Lower leg skin (tissue), 3 donors: ENCODE measurements at regions not wholly inside any gene's neighbourhood (a gene's known extent, or its start where the extent isn't known, plus 50 kb on each side); places are given as distances from the start of the nearest gene placed in this dataset.
"Not testable (repeated sequence)": the region's sequence is repeated elsewhere in the genome, so short reads cannot be mapped to it uniquely, and the experiment has no call there.

Experiments used
- POLR2A ChIP-seq, 2 donors: fragments of 450-650 bp; IDR thresholded peaks; one replicate each; pipeline ENCODE4 v1.6.1; 2016 to 2017; ENCODE audit warnings: antibody characterized with exemption in 2 of 2, mild to moderate bottlenecking in 1 of 2, moderate library complexity in 1 of 2
- TF ChIP-seq, protein P1 (sequence below), 3 donors: fragments of 450-650 bp; IDR thresholded peaks; one replicate each; pipeline ENCODE4 v1.5.1; 2016; ENCODE audit warnings: antibody characterized with exemption in 3 of 3, mild to moderate bottlenecking in 3 of 3, moderate library complexity in 2 of 3

DNA sequence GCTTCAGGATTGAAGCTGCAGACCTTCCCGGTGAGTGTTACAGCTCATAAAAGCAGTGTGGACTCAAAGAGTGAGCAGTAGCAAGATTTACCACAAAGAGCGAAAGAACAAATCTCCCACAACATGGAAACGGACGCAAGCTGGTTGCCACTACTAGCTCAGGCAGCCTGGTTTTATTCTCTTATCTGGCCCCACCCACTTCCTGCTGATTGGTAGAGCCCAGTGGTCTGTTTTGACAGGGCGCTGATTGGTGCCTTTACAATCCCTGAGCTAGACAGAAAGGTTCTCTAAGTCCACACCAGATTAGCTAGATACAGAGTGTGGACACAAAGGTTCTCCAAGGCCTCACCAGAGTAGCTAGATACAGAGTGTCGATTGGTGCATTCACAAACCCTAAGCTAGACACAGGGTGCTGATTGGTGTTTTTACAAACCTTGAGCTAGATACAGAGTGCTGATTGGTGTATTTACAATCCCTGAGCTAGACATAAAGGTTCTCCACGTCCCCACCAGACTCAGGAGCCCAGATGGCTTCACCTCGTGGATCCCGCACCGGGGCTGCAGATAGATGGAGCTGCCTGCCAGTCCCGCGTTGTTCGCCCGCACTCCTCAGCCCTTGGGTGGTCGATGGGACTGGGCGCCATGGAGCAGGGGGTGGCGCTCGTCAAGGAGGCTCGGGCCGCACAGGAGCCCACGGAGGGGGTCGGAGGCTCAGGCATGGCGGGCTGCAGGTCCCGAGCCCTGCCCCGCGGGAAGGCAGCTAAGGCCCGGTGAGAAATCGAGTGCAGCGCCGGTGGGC lies 111.7 kb downstream of the NAB1 start:
- TF ChIP-seq, protein P1, sequence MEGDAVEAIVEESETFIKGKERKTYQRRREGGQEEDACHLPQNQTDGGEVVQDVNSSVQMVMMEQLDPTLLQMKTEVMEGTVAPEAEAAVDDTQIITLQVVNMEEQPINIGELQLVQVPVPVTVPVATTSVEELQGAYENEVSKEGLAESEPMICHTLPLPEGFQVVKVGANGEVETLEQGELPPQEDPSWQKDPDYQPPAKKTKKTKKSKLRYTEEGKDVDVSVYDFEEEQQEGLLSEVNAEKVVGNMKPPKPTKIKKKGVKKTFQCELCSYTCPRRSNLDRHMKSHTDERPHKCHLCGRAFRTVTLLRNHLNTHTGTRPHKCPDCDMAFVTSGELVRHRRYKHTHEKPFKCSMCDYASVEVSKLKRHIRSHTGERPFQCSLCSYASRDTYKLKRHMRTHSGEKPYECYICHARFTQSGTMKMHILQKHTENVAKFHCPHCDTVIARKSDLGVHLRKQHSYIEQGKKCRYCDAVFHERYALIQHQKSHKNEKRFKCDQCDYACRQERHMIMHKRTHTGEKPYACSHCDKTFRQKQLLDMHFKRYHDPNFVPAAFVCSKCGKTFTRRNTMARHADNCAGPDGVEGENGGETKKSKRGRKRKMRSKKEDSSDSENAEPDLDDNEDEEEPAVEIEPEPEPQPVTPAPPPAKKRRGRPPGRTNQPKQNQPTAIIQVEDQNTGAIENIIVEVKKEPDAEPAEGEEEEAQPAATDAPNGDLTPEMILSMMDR (IDR thresholded peaks at IDR 0.05) = not testable (repeated sequence)
- TF ChIP-seq POLR2A (IDR thresholded peaks at IDR 0.05) = not testable (repeated sequence)
